ENCODE measurements at regions not wholly inside any gene's neighbourhood (a gene's known extent, or its start where the extent isn't known, plus 50 kb on each side); places are given as distances from the start of the nearest gene placed in this dataset.

DNA sequence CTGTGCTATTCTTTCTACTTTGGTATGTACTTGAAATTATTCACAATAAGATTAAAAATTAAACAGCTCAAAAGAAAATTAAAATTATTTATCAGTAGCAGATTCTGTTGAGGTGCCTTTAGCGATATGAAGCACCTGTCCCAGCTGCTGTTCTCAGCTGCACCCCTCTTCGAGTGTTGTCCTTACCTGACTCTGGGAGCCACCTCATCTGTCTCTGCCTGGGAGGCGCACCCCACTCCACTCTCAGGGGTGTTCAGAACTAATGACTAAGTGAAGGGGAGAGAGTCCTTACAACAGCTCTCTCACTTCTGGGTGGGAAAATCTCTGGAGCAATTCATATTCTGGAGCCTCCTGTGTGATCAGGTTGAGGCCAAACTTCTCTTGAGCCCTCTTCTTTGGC is 745.7 kb downstream of the RFPL4B start:
- no peaks in the 10 kb centered on the region for H3K27me3 ChIP-seq (ENCODE audit: low read depth)
- H3K36me3 ChIP-seq, result no peaks in the 10 kb centered on the region
- H3K27ac ChIP-seq, result no peak overlapping the region
- DNase-seq, result no peak
- no peak for TF ChIP-seq CTCF (IDR thresholded peaks at IDR 0.05)
- H3K4me1 ChIP-seq, result no peaks in the 10 kb centered on the region
- intact Hi-C loops (cut with DNase I), result no loop called here
- no peak overlapping the region for H3K4me3 ChIP-seq
- ATAC-seq, result no peak
- no peaks in the 10 kb centered on the region for H3K9me3 ChIP-seq

GRCh38 chr6:113094779-113095178 is 747.6 kb downstream of the RFPL4B start:
- Histone ChIP-seq H3K27ac (no peak overlapping the region), H3K36me3 (no peaks in the 10 kb centered on the region), H3K4me3 (no peak overlapping the region), H3K4me1 (no peaks in the 10 kb centered on the region), H3K9me3 (no peaks in the 10 kb centered on the region), H3K27me3 (ENCODE audit: low read depth) (no peaks in the 10 kb centered on the region)
- TF ChIP-seq CTCF (IDR thresholded peaks at IDR 0.05), result no peak
- DNase-seq (no peak), ATAC-seq (no peak)
- intact Hi-C loops (cut with DNase I), result no loop called here

- TF ChIP-seq CTCF (IDR thresholded peaks at IDR 0.05), result no peak
- no peak for ATAC-seq
- DNase-seq, result no peak
- Histone ChIP-seq H3K27ac (no peak overlapping the region), H3K27me3 (ENCODE audit: low read depth) (no peaks in the 10 kb centered on the region), H3K9me3 (no peaks in the 10 kb centered on the region), H3K4me3 (no peak overlapping the region), H3K4me1 (no peaks in the 10 kb centered on the region), H3K36me3 (no peaks in the 10 kb centered on the region)
- intact Hi-C loops (cut with DNase I), result no loop called here
Measured at GRCh38 chr6:113095841-113096240, 748.7 kb downstream of the RFPL4B start.

DNA sequence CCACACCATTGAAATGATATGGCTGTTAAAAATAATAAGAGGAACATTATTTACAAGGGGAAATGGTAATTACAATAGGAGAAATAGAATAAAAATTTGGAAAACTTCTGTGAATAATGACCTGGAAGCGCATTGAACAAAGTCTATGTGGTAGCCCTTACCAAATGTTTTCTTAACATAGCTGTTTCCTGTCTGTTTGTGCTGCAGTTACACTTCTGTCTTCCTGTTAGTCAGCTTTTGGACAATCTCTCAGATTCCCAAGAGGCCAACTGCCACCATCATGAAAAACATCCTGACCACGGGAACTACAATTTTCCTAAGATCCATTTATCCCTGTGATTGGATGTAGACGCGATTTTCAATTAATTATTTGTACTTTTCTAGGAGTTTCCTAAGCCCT is 754.4 kb upstream of the MARCKS start:
- H3K36me3 ChIP-seq, result no peaks in the 10 kb centered on the region
- no peaks in the 10 kb centered on the region for H3K9me3 ChIP-seq
- ATAC-seq (no peak), DNase-seq (no peak)
- intact Hi-C loops (cut with DNase I), result no loop called here
- H3K27ac ChIP-seq, result no peak overlapping the region
- H3K4me3 ChIP-seq, result no peak overlapping the region
- no peak for TF ChIP-seq CTCF (IDR thresholded peaks at IDR 0.05)
- H3K27me3 ChIP-seq (ENCODE audit: low read depth), result no peaks in the 10 kb centered on the region
- no peaks in the 10 kb centered on the region for H3K4me1 ChIP-seq

DNA sequence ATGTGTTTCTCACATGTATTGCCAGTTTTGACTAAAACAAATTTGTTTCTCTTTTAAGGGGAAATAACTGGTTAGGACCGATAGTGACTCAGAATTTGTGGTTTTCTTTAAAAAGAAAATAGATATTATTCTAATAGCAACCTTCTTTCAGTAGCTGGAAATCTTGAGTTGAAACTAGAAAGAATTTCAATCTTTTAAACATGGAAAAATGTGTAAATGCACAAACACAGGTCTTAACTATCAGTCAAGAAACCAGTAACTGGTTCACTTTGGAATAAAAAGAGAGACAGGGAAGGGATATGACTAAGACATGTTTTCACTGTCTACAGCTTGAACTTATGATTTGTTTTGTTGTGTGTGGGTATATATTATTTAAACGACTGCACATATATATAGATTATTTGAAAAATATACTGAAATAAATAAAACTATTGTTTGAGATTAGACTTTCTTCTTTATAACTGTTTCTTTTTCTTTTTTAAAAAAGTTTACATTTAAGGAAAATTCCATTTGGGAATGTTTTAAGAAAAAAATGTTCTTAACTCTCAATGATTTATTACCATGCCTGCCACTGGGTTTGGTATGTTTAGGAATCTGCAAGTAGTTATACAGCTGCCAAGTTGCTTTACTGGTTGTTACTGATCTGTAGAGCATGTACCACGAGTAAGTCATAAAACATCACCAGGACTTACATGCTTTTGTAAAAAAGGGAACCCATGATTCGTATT is 753.3 kb upstream of the MARCKS start:
- intact Hi-C loops (cut with DNase I), result no loop called here
- no peak overlapping the region for H3K27ac ChIP-seq
- no peaks in the 10 kb centered on the region for H3K9me3 ChIP-seq
- ATAC-seq (no peak), DNase-seq (no peak)
- no peaks in the 10 kb centered on the region for H3K4me1 ChIP-seq
- no peaks in the 10 kb centered on the region for H3K27me3 ChIP-seq (ENCODE audit: low read depth)
- H3K36me3 ChIP-seq, result no peaks in the 10 kb centered on the region
- H3K4me3 ChIP-seq, result no peak overlapping the region
- TF ChIP-seq CTCF (IDR thresholded peaks at IDR 0.05), result no peak
